ENCODE measurements at regions not wholly inside any gene's neighbourhood (a gene's known extent, or its start where the extent isn't known, plus 50 kb on each side); places are given as distances from the start of the nearest gene placed in this dataset.

DNA sequence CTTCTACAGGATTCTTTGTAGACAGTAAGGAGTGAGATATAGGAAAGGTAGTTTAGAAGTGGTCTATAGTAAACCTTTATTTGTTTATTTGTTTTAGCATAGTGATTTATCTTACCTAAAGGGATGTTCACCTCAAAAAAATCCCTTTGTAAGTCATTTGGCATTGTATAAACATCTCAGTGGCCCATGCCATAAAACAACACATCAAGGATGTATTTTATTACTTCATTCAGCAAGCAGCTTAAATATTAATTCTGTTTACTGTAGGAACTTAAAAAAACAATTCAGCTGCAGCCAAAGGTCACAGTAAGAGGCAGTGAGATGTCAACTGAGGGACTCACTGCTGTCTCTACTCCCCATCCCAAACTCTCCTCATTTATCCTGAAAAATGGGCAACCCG, 452.7 kb downstream of the HINT1 start:
- H3K79me2 ChIP-seq (ENCODE audit: control insufficient read depth, insufficient read depth, low read length) = no peaks in the 10 kb centered on the region
- H3K27ac ChIP-seq (ENCODE audit: control insufficient read depth, insufficient read depth) = no peak overlapping the region
- H3K4me3 ChIP-seq = no peak overlapping the region
- no peak overlapping the region for H3K4me2 ChIP-seq (ENCODE audit: control insufficient read depth, insufficient read depth)
- 11% methylated on average over 1 of the region's 1 CpG for WGBS (ENCODE audit: insufficient coverage, insufficient replicate concordance, low lambda C conversion rate, missing lambda C conversion rate)
- H3K27me3 ChIP-seq (replicated peaks in 1 of 2; ENCODE audit: control insufficient read depth in 2 of 2, insufficient read depth in 2 of 2, low read length in 1 of 2) = no peaks in the 10 kb centered on the region
- H3K9me3 ChIP-seq (replicated peaks; ENCODE audit: control insufficient read depth, insufficient read depth, low read length) = no peaks in the 10 kb centered on the region
- DNase-seq (ENCODE audit: low read depth, low spot score) (no peak), FAIRE-seq (no peak), ATAC-seq (no peak)
- SMC1A ChIA-PET (ENCODE audit: uncharacterized antibody, unreplicated experiment) = no interaction called here
- intact Hi-C loops (cut with micrococcal nuclease; ENCODE audit: unreplicated experiment) (no loop called here), in situ Hi-C loops (cut with MboI) (no loop called here)
- H3K4me1 ChIP-seq (ENCODE audit: control insufficient read depth, insufficient read depth, low read length) = no peaks in the 10 kb centered on the region
- H3K36me3 ChIP-seq (ENCODE audit: control insufficient read depth in 2 of 2, insufficient read depth in 2 of 2, low read length in 1 of 2) = no peaks in the 10 kb centered on the region
- CTCF ChIA-PET = no interaction called here
- H2AFZ ChIP-seq (ENCODE audit: control insufficient read depth, low read depth, low read length) = no peak overlapping the region
- BruUV-seq (replicated peaks) = no TSS peak
- TF ChIP-seq ZNF274 (IDR thresholded peaks at IDR 0.05; ENCODE audit: insufficient read depth, insufficient read length) (no peak), RELA (IDR thresholded peaks at IDR 0.05; ENCODE audit: borderline replicate concordance, partially characterized antibody) (no peak), NR2C2 (IDR thresholded peaks at IDR 0.05; ENCODE audit: borderline replicate concordance, control insufficient read depth, insufficient read length, low read depth) (no peak)
- TF ChIP-seq, protein P1, sequence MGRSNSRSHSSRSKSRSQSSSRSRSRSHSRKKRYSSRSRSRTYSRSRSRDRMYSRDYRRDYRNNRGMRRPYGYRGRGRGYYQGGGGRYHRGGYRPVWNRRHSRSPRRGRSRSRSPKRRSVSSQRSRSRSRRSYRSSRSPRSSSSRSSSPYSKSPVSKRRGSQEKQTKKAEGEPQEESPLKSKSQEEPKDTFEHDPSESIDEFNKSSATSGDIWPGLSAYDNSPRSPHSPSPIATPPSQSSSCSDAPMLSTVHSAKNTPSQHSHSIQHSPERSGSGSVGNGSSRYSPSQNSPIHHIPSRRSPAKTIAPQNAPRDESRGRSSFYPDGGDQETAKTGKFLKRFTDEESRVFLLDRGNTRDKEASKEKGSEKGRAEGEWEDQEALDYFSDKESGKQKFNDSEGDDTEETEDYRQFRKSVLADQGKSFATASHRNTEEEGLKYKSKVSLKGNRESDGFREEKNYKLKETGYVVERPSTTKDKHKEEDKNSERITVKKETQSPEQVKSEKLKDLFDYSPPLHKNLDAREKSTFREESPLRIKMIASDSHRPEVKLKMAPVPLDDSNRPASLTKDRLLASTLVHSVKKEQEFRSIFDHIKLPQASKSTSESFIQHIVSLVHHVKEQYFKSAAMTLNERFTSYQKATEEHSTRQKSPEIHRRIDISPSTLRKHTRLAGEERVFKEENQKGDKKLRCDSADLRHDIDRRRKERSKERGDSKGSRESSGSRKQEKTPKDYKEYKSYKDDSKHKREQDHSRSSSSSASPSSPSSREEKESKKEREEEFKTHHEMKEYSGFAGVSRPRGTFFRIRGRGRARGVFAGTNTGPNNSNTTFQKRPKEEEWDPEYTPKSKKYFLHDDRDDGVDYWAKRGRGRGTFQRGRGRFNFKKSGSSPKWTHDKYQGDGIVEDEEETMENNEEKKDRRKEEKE (IDR thresholded peaks at IDR 0.05) = no peak
- TF ChIP-seq, protein P2, sequence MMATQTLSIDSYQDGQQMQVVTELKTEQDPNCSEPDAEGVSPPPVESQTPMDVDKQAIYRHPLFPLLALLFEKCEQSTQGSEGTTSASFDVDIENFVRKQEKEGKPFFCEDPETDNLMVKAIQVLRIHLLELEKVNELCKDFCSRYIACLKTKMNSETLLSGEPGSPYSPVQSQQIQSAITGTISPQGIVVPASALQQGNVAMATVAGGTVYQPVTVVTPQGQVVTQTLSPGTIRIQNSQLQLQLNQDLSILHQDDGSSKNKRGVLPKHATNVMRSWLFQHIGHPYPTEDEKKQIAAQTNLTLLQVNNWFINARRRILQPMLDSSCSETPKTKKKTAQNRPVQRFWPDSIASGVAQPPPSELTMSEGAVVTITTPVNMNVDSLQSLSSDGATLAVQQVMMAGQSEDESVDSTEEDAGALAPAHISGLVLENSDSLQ (IDR thresholded peaks at IDR 0.05) = no peak
- POLR2A ChIA-PET = no interaction called here
- no peaks in the 10 kb centered on the region for H4K20me1 ChIP-seq (ENCODE audit: control insufficient read depth, insufficient read depth)
- H3K9ac ChIP-seq (ENCODE audit: control insufficient read depth, insufficient read depth, low read length) = no peak overlapping the region
- RAD21 ChIA-PET (ENCODE audit: unreplicated experiment) = no interaction called here
